ENCODE measurements at regions not wholly inside any gene's neighbourhood (a gene's known extent, or its start where the extent isn't known, plus 50 kb on each side); places are given as distances from the start of the nearest gene placed in this dataset.
A peak's percentile ranks its signal among the peaks of the same experiment; 100 is the strongest.
"Not testable (repeated sequence)": the region's sequence is repeated elsewhere in the genome, so short reads cannot be mapped to it uniquely, and the experiment has no call there.

GRCh38 chr14:43587183-43587582 lies 919.9 kb downstream of the FSCB start:
- DNase-seq (ENCODE audit: low spot score) = no peak

- no peak for DNase-seq (ENCODE audit: low spot score)
Measured at GRCh38 chr14:43579671-43580070, 927.4 kb downstream of the FSCB start.

- DNase-seq (ENCODE audit: low spot score) = no peak
Measured at GRCh38 chr14:43568022-43568421, 939.1 kb downstream of the FSCB start.

GRCh38 chr14:43548368-43548767 lies 958.7 kb downstream of the FSCB start:
- DNase-seq (ENCODE audit: low spot score) = no peak

- DNase-seq (ENCODE audit: low spot score) = not testable (repeated sequence)
Measured at GRCh38 chr14:43547596-43547995, 959.5 kb downstream of the FSCB start.

- DNase-seq (ENCODE audit: low spot score) = no peak
Measured at GRCh38 chr14:43541356-43541755, 965.7 kb downstream of the FSCB start.

GRCh38 chr14:43540948-43541347 lies 966.1 kb downstream of the FSCB start:
- no peak for DNase-seq (ENCODE audit: low spot score)

- peak; percentile 61 for DNase-seq (ENCODE audit: low spot score)
Measured at GRCh38 chr14:43539210-43539609, 967.9 kb downstream of the FSCB start.

- DNase-seq (ENCODE audit: low spot score) = no peak
Measured at GRCh38 chr14:43535231-43535838, 971.7 kb downstream of the FSCB start.

GRCh38 chr14:43532825-43533416 lies 974.2 kb downstream of the FSCB start:
- DNase-seq (ENCODE audit: low spot score) = no peak

- no peak for DNase-seq (ENCODE audit: low spot score)
Measured at GRCh38 chr14:43528321-43528720, 978.8 kb downstream of the FSCB start.

GRCh38 chr14:43525658-43526057 lies 981.4 kb downstream of the FSCB start:
- DNase-seq (ENCODE audit: low spot score) = no peak

GRCh38 chr14:43522901-43523300 lies 984.2 kb downstream of the FSCB start:
- DNase-seq (ENCODE audit: low spot score) = no peak

GRCh38 chr14:43522191-43522590 lies 984.9 kb downstream of the FSCB start:
- no peak for DNase-seq (ENCODE audit: low spot score)

GRCh38 chr14:43503508-43503907 lies 1003.6 kb downstream of the FSCB start:
- peak; percentile 48 for DNase-seq (ENCODE audit: low spot score)

- DNase-seq (ENCODE audit: low spot score) = not testable (repeated sequence)
Measured at GRCh38 chr14:43492359-43492758, 1014.7 kb downstream of the FSCB start.

- peak; percentile 36 for DNase-seq (ENCODE audit: low spot score)
Measured at GRCh38 chr14:43483415-43483814, 1023.7 kb downstream of the FSCB start.

GRCh38 chr14:43481864-43482263 lies 1025.2 kb downstream of the FSCB start:
- no peak for DNase-seq (ENCODE audit: low spot score)

GRCh38 chr14:43480976-43481375 lies 1026.1 kb downstream of the FSCB start:
- no peak for DNase-seq (ENCODE audit: low spot score)

GRCh38 chr14:43479596-43480195 lies 1027.4 kb downstream of the FSCB start:
- DNase-seq (ENCODE audit: low spot score) = no peak

GRCh38 chr14:43476822-43477221 lies 1030.3 kb downstream of the FSCB start:
- DNase-seq (ENCODE audit: low spot score) = no peak

- DNase-seq (ENCODE audit: low spot score) = no peak
Measured at GRCh38 chr14:43475757-43476156, 1031.3 kb downstream of the FSCB start.

- no peak for DNase-seq (ENCODE audit: low spot score)
Measured at GRCh38 chr14:43471595-43471994, 1035.5 kb downstream of the FSCB start.

Data from umbilical cord (tissue), 1 donor.